Neural cell (in vitro differentiated cells): ENCODE measurements at regions not wholly inside any gene's neighbourhood (a gene's known extent, or its start where the extent isn't known, plus 50 kb on each side); places are given as distances from the start of the nearest gene placed in this dataset.

Source experiments
- CTCF ChIP-seq: fragments of 450-650 bp; IDR thresholded peaks from 2 replicates; pipeline ENCODE4 v1.5.1; 2014; ENCODE audit warnings: antibody characterized with exemption, mild to moderate bottlenecking, moderate library complexity; ENCODE audit not compliant: poor library complexity, severe bottlenecking
- EP300 ChIP-seq: fragments of 450-650 bp; conservative IDR thresholded peaks from 2 replicates; pipeline ENCODE4 v1.6.1; 2014; ENCODE audit warnings: antibody characterized with exemption, mild to moderate bottlenecking, moderate library complexity; ENCODE audit not compliant: poor library complexity, severe bottlenecking
- EZH2 ChIP-seq: fragments of 200-600, 300-800 bp; shearing (Covaris generic), sonication (generic); IDR thresholded peaks from 2 replicates; pipeline ENCODE4 v1.6.1; 2014; ENCODE audit warnings: antibody characterized with exemption, low read length, borderline replicate concordance, mild to moderate bottlenecking; ENCODE audit not compliant: insufficient read depth, poor library complexity, severe bottlenecking
- POLR2AphosphoS5 ChIP-seq: IDR thresholded peaks from 2 replicates; pipeline ENCODE4 v1.6.1; 2012
- RAD21 ChIP-seq: fragments of 450-650 bp; conservative IDR thresholded peaks from 2 replicates; pipeline ENCODE4 v1.6.1; 2014; ENCODE audit warnings: antibody characterized with exemption, mild to moderate bottlenecking, moderate library complexity
- TAF1 ChIP-seq: IDR thresholded peaks from 2 replicates; pipeline ENCODE4 v1.6.1; 2012; ENCODE audit warnings: low read depth

GRCh38 chr13:79901336-79901735, 420.4 kb downstream of the NDFIP2 start:
- TF ChIP-seq CTCF (no peak), EZH2 (no peak), RAD21 (no peak), POLR2AphosphoS5 (no peak), EP300 (no peak), TAF1 (no peak)
